Astrocyte of the cerebellum (primary cell): ENCODE measurements at regions not wholly inside any gene's neighbourhood (a gene's known extent, or its start where the extent isn't known, plus 50 kb on each side); places are given as distances from the start of the nearest gene placed in this dataset.

Experiments used
- DNase-seq: peaks from one replicate; pipeline ENCODE4 v3.0.0-alpha.2; 2011; ENCODE audit warnings: low read depth
- H3K4me3 ChIP-seq: 2 replicates; pipeline ENCODE4 v1.5.1; 2011; ENCODE audit warnings: mild to moderate bottlenecking, low read depth, low read length, moderate library complexity
- in situ Hi-C: cut with HindIII; loops from 2 replicates; pipeline ENCODE4 v1.10.0; 2017; ENCODE audit warnings: low sequenced_read_pairs
- TF ChIP-seq, protein P1 (sequence below): IDR thresholded peaks from 2 replicates; pipeline ENCODE4 v1.5.1; 2012; ENCODE audit warnings: low read length, low read depth, moderate library complexity, mild to moderate bottlenecking; ENCODE audit errors: missing control alignments

GRCh38 chr18:44507729-44508325 is 172.9 kb upstream of the SETBP1 start:
- DNase-seq: no peak
- no peak overlapping the region for H3K4me3 ChIP-seq
- TF ChIP-seq, protein P1, sequence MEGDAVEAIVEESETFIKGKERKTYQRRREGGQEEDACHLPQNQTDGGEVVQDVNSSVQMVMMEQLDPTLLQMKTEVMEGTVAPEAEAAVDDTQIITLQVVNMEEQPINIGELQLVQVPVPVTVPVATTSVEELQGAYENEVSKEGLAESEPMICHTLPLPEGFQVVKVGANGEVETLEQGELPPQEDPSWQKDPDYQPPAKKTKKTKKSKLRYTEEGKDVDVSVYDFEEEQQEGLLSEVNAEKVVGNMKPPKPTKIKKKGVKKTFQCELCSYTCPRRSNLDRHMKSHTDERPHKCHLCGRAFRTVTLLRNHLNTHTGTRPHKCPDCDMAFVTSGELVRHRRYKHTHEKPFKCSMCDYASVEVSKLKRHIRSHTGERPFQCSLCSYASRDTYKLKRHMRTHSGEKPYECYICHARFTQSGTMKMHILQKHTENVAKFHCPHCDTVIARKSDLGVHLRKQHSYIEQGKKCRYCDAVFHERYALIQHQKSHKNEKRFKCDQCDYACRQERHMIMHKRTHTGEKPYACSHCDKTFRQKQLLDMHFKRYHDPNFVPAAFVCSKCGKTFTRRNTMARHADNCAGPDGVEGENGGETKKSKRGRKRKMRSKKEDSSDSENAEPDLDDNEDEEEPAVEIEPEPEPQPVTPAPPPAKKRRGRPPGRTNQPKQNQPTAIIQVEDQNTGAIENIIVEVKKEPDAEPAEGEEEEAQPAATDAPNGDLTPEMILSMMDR: no peak
- in situ Hi-C loops: no loop called here

- no peak for DNase-seq
- no peak overlapping the region for H3K4me3 ChIP-seq
- in situ Hi-C loops: no loop called here
- TF ChIP-seq, protein P1: no peak
Measured at GRCh38 chr18:44508474-44508873, 172.2 kb upstream of the SETBP1 start.

- TF ChIP-seq, protein P1: no peak
- H3K4me3 ChIP-seq: no peak overlapping the region
- DNase-seq: no peak
- in situ Hi-C loops: no loop called here
Measured at GRCh38 chr18:44509048-44509447, 171.6 kb upstream of the SETBP1 start.

DNA sequence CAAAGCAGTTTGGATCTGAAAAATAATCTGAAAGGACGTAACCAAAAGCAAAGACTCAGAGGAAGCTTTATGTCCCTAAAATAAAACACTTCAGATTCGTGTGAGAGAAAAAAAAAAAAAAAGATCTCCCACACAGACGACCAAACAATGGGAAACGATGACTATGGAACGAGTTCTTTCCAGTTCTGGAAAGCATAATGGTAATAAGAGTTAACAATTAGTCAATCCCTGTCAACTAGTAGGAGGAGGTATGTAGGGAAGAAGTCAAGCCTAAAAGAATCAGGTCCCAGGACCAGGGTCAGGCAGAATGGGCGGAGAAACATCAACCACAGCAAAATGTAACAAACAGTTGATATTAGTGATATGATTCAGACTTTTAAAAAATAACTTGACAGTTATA is 170.3 kb upstream of the SETBP1 start:
- H3K4me3 ChIP-seq: no peak overlapping the region
- in situ Hi-C loops: no loop called here
- TF ChIP-seq, protein P1: no peak
- no peak for DNase-seq

DNA sequence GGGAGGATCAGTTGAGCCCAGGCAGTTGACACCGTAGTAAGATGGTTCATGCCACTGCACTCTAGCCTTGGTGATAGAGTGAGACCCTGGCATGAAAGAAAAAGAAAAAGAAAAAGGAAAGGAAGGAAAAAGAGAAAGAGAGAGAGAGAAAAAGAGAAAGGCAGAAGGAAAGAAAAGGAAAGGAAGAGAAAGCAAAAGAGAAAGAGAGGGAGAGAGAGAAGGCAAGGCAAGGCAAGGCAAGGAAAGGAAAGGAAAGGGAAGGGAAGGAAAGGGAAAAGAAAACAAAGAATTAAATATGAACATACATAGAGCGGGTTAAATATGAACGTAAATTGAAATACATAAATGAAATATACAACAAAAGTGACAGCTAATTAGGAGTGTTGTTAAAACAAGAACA is 167.5 kb upstream of the SETBP1 start:
- no peak for DNase-seq
- no peak overlapping the region for H3K4me3 ChIP-seq
- in situ Hi-C loops: no loop called here
- TF ChIP-seq, protein P1: no peak

DNA sequence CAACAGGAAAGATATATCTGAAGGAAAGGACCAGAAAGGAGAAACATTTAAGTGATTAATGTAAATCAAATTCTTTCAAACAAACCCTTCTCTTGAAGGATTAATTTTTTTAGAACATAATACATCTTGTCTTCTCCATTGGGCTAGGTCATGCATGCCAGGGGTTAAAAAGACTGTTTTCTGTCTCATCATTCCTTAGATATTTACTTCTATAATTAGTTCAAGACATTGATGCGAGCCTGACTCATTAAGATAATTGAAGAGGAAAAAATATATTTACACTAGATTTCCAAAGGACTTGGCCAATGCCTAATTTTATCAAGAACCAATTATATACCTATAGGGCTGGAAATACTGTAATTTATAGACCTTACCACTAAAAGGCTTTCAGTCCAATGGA is 166.6 kb upstream of the SETBP1 start:
- in situ Hi-C loops: no loop called here
- no peak overlapping the region for H3K4me3 ChIP-seq
- no peak for DNase-seq
- TF ChIP-seq, protein P1: no peak
